GM21825 (cell line): ENCODE measurements at regions not wholly inside any gene's neighbourhood (a gene's known extent, or its start where the extent isn't known, plus 50 kb on each side); places are given as distances from the start of the nearest gene placed in this dataset.
A peak's percentile ranks its signal among the peaks of the same experiment; 100 is the strongest.
"Not testable (repeated sequence)": the region's sequence is repeated elsewhere in the genome, so short reads cannot be mapped to it uniquely, and the experiment has no call there.

Experiments
- ATAC-seq: cut with Tn5 transposase; IDR thresholded peaks from one replicate; pipeline ENCODE4 v1.9.1; 2021; ENCODE audit warnings: mild to moderate bottlenecking, moderate library complexity; ENCODE audit not compliant: unreplicated experiment

DNA sequence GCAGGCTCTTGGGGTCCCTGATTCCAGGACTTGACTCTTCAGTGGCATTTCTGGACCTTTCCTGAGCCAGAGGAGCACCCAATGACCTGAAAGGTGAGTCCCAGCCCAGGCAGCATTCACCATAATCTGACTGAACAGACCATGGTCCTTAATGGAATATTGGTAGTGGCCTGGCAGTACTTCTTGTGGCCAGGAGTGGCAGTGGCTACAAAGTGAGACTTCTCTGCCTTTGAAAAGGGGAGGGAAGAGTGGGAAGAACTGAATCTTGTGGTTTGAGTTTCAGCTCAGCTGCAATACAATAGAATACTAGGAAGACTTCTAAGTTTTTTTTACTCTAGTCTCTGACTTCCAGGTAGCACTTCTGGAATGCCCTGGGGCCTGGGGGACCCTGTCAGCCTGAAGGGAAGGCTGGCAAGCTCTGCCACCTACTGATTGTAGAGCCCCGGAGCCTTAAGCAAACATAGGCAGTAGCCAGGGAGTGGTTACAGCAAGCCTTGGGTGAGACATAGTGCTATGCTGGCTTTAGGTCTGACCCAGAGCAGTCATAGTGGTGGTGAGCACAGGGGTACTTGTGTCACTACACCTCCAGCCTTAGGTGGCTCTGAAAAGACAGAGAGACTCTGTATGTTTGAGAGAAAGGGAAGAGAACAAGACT, 674.2 kb upstream of the MANEA start:
- no peak for ATAC-seq

DNA sequence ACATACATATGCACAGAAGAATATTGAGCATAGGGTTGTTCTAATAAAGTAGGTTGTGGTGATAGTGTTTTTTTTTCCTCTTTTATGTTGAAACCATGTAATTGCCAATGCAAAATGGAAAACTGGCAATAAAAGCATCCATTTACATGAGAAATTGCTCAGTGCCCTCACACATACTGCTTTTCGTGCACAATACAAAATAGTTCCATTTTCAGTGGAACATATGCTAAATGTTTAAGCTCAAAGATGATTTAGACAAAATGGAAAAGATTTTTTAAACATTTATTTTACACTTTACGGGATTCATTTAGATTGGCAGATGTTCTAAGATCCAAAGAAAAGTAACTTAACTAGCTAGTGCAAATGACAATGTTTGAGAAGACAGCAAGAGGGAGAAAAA, 678.1 kb upstream of the MANEA start:
- ATAC-seq, result no peak

DNA sequence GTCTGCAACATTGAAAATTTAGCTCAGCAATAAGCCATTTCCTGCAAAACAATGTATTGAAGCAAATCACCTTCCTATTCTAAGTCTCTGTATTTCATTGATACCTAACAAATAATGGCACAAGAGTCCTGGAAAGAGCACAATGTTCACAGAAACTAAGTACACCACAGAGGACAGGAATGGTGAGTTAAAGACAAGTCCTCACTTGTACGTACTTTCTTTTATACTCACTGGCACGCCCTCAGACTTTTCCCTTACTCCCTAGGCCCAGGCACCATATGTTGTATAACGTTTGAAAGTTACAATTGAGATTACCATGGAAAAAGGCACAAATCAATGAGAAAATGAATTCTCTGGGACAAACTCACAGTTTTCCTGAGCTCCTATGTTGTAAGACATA, 683.0 kb upstream of the MANEA start:
- ATAC-seq, result no peak

DNA sequence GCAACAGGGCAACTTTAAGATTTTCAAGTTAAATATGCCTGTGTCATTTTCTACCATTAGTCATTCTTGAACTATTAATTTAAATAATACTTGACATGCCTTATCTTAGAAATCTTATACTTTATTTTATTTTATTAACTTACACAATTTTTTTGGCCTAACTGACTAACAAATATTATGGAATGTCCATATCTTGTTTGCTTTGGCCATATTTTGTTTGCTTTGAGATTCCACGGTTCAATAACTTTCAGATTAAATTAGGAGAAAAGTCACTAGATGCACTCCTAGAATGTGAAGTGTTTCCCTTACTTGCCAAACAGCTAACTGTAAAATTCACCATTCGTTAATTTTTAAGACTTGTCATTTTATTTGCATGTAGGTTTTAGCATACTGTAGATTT, 684.0 kb upstream of the MANEA start:
- no peak for ATAC-seq

DNA sequence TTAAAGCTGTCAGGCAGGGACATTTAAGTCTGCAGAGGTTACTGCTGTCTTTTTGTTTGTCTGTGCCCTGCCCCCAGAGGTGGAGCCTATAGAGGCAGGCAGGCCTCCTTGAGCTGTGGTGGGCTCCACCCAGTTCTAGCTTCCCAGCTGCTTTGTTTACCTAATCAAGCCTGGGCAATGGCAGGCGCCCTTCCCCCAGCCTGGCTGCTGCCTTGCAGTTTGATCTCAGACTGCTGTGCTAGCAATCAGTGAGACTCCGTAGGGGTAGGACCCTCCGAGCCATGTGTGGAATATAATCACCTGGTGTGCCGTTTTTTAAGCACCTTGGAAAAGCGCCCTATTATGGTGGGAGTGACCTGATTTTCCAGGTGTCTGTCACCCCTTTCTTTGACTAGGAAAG, 703.5 kb upstream of the MANEA start:
- ATAC-seq, result not testable (repeated sequence)

DNA sequence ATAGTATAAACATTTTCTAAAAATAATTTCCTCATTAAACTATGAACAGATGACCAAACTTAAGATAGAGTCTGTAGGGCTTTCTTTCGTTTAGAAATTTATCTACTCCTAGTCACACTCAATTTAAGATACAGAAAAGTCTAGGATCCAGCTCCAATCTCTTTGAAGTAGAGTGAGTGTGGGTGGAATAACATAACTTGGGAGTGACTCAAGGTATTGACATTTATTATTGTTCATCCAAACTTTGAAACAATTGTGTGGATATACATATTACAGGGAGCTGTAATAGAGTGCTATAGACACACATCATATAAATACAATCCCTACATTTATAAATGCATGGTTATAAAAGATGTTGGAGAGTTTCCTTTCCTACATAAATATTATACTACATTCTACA, 715.2 kb upstream of the MANEA start:
- ATAC-seq, result no peak

DNA sequence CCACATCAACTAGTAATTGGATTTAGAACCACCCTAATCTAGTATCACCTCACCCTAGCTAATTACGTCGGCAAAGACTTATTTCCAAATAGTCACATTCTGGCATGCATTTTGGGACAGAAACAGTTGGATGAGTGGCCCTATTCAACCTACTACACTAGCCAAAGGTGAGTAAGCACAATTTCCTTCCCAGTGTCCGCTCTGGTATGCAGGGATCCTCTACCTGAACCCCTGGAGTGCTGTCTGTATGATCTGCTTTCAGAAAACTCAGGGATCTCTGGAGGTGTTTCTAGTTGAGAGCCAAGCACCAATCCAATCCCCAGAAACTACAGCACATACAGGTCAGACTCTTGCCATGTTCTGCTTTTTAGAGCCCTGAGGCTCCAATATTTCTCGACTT, 717.4 kb upstream of the MANEA start:
- ATAC-seq, result no peak

DNA sequence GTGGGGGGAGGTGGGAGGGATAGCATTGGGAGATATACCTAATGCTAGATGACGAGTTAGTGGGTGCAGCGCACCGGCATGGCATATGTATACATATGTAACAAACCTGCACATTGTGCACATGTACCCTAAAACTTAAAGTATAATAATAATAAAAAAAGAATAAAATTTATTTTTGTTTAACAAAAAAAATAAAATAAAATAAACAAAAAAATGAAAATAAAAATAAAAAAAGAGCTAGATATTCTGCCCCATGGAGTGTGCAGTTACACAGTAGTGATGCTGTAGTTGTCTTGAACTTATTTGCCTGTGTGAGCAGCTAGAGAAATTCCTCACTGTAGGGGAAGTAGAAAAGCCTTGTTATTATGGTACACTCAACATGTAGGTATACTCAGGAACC, 720.3 kb upstream of the MANEA start:
- ATAC-seq, result not testable (repeated sequence)

DNA sequence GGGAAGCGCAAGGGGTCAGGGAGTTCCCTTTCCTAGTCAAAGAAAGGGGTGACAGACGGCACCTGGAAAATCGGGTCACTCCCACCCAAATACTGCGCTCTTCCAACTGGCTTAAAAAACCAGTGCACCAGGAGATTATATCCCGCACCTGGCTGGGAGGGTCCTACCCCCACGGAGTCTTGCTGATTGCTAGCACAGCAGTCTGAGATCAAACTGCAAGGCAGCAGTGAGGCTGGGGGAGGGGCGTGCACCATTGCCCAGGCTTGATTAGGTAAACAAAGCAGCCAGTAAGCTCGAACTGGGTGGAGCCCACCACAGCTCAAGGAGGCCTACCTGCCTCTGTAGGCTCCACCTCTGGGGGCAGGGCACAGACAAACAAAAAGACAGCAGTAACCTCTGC, 726.0 kb upstream of the MANEA start:
- ATAC-seq, result not testable (repeated sequence)

DNA sequence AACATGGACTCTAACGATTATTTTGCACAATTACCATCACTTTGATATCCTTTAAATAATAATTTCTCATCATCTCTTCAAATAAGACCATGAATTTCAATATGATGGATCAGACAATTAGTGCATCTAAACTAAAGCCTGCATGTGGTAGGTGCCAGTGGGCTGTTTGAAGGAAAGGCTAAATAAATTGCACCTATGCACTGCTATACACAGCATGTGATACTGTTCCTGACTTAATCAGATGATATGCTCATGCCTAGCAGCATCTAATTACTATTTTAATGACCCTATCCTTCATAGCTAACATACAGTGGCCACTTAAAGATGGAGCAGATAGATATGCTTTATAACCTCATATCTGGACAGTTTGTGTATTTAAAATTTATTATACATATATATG, 731.6 kb upstream of the MANEA start:
- ATAC-seq, result no peak

DNA sequence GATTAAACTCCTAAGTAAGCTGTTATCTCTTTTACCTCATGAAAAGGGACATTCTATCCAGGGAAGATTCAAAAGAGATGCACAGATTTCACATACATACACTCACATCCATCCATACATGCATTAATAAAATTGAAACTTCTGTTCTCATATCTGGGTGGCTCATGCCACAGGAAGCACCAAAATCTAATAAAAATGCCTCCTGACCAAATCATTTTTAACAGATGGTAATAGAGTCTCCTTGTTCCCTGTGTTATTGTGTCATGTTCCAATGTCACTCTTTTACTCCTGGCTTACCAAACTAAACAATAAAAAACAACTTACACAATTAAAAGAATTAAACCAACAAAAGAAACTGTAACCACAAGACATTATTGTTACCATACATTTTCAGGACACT, 742.1 kb upstream of the MANEA start:
- no peak for ATAC-seq

DNA sequence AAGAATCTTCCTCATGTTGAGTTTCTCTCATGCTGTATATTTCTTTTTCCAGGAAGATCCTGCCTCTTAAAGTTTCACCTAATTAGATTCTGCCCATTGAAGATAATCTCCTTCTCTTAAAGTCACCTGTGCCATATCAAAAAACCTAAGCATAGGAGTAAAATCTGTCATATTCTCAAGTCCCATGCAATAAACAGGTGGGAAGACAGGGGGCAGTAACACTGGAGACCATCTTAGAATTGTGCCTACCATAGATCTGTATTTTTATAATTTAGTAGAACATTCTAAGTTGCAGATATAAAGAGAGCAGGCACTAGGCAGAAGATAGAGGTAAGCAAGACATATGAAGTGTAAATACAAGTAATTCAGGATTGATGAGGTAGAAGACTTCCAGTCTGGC, 763.5 kb upstream of the MANEA start:
- ATAC-seq, result no peak

DNA sequence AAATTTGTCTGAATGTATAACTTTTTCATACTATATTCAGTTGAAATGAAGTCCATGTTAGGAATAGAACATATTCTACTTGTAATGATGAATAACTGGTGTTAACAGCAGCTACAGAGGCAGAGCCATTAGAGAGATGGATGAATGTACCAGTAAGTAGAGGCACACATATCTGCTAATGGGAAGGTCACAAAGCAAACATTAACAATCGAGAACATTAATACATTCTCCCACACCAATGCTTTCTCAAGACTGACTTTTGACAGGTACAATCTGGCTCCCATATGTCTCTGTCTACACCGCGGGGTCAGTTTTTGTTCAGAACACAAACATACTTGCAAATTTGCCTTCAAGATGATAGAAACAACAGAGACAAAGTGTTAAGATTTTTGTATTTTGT, 776.0 kb upstream of the MANEA start:
- ATAC-seq, result no peak

DNA sequence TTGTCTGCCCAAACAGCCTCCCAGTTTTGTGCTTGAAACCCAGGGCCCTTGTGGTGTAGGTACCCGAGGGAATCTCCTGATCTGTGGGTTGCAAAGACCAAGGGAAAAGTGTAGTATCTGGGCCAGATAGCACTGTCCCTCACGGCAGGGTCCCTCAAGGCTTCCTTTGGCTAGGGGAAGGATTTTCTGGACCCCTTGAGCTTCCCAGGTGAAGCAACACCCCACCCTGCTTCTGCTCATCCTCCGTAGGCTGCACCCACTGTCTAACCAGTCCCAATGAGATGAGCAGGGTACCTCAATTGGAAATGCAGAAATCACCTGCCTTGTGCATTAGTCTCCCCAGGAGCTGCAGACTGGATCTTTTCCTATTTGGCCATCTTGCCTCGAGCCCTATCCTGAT, 791.8 kb upstream of the MANEA start:
- no peak for ATAC-seq

DNA sequence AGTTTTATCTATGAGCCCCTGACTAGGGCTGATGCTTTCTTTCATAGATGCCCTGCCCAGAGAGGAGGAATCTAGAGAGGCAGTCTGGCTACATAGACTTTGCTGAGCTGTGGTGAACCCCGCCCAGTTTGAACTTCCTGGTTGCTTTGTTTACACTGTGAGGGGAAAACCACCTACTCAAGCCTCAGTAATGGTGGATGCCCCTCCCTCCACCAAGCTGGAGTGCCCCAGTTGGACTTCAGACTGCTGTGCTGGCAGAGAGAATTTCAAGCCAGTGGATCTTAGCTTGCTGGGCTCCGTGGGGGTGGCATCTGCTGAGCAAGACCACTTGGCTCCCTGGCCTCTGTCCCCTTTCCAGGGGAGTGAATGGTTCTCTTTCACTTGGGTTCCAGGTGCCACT, 792.3 kb upstream of the MANEA start:
- ATAC-seq, result not testable (repeated sequence)

DNA sequence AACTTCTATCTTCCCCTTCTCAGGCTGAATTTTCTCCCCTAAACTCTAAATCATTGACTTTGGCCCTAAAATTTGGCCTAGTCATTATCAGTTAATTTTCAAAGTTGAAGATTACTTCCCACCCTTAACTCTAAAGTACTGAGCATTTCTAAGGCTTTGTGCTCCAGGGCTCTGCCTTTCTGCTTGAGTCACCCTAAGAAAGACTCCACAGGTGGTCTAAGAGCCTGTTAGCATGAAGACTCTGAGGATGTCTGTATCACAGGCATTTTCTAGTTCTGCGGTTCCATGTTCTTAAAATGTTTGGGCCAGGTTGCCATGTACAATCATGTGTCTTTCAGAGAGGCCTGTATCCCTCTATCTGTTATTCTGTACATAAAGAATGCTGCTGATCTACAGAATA, 808.1 kb upstream of the MANEA start:
- ATAC-seq, result no peak

DNA sequence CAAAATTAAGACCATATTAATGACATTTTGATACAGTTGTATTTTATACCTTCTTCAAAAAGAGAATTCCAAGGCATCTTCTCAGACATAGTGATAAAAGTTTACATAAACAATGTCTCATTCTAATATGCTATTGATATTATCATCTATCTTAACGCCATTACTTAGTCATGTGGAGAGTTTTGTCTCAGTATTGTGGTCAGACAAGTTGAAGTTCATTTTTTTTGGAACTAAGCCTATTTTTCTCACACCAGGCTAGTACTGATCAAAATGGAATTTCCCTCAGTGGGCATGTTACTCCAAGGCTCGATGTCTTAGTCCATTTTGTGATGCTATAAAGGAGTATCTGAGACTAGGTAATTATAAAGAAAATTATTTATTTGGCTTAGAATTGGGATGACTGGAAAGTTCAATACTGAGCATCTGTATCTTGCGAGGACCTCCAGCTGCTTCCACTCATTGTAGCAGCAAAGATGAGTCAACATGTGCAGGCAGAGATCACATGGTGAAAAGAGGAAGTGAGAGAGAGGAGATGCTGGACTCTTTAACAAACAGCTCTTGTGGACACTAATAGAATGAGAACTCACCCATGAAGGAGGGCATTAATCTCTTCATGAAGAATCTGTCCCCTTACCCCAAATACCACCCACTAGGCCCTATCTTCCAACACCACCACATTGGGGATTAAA, 825.5 kb upstream of the MANEA start:
- peak; percentile 95 for ATAC-seq

DNA sequence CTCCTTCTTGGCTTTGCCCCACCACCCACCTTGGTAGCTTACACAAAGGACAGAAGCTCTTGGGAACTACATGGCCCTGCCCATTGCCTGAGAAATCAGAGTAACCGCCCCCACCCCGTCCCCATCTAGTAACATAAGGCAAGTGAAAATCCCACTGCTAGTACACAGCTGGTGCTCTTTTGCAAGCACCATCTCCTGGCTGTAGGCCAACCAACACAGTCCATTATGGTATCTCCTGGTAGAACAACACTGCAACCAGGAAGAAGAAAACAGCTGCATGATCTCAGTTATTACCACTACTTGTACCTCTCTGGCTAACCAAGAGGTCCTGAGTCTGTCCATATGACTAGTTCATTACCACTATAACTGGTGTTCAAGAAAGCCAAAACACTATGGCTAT, 841.1 kb upstream of the MANEA start:
- no peak for ATAC-seq

DNA sequence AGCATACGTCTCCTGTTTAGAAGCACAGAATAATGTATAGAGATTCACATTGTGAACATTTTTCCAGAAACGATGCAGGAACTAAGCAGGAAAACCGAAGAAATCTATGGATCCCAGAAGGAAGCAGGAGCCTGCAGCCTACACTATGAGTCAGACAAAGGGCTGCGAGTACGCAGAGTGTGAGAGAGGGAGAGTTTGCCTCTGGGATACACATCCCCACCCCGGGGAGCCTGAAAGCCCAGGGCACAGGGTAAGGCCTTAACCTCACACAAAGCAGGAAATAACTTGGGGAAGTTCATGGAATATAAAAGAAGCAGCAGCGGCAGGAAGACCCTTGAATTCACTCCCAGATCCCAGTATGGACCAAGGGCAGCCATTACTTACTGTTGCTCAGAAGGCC, 842.1 kb upstream of the MANEA start:
- ATAC-seq, result no peak

DNA sequence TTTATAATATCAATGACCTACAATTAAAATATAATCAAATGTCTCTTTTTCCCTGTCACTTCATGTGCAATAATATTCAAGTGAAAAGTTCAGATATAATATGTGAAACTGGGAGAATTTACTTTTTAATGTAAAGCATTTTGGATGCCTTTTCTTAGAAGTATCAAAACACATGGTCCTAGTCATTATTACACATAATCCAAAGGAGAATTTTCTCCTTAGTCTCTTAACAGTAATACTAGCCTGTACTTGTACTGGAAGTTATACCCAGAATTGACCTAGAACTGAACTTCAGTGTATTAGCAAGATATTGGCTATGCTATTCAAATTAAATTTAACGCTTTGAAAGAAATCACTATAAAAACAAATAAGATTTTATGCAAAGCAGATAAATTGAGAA, 842.6 kb upstream of the MANEA start:
- ATAC-seq, result no peak

DNA sequence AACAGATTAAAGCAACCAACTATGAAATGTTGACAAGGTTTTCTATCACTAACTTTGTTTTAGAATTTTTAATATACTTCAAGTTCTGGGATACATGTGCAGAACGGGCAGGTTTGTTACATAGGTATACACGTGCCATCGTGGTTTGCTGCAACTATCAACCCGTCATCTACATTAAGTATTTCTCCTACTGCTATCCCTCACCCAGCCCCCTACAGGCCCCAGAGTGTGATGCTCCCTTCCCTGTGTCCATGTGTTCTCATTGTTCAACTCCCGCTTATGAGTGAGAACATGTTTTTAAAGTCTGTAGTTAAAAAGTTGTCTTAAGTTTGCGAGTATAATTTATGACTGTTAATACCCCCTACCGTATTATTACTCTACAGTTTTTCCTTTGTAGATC, 844.3 kb upstream of the MANEA start:
- ATAC-seq, result no peak

DNA sequence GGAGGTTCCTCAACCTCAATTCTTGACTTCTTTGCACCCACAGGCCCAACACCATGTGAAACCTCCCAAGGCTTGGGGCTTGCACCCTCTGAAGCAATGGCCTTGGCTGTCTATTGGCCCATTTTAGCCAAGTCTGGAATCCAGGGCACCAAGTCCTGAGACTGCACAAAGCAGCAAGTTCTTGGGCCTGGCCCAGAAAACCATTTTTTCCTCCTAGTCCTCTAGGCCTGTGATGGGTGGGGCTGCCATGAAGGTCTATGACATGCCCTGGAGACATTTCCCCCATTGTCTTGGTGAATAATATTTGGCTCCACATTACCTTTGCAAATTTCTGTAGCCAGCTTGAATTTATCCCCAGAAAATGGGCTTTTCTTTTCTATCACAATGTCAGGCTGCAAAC, 849.6 kb upstream of the MANEA start:
- no peak for ATAC-seq

DNA sequence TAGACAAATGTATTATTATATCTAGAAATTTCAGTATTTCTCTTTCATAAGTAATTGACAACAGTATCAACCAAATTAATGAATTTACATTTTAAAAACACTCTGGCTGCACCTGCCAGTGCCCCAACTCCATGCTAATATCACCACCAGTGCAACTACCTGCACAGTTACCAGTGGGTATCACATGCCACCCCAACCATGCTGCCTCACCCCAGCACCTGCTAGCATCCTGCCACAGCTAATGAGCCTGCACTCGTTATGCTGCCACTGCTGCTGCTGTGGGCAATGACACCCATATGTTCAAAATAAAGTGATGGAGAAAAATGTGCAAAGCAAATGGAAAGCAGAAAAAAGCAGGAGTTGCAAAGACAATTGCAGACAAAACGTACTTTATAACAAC, 855.9 kb upstream of the MANEA start:
- no peak for ATAC-seq
